Upper lobe of right lung (tissue), 1 donor: ENCODE measurements at regions not wholly inside any gene's neighbourhood (a gene's known extent, or its start where the extent isn't known, plus 50 kb on each side); places are given as distances from the start of the nearest gene placed in this dataset.
A peak's percentile ranks its signal among the peaks of the same experiment; 100 is the strongest.
"Not testable (repeated sequence)": the region's sequence is repeated elsewhere in the genome, so short reads cannot be mapped to it uniquely, and the experiment has no call there.

Source experiments
- ATAC-seq: fragments of 200-7000 bp; cut with Tn5 transposase; one replicate; pipeline ENCODE4 v1.9.1; 2020; ENCODE audit warnings: mild to moderate bottlenecking, moderate library complexity
- DNase-seq: peaks from one replicate; pipeline ENCODE4 v3.0.0-alpha.2; 2020
- H3K27ac ChIP-seq: fragments of 200-600 bp; one replicate; pipeline ENCODE4 v1.8.0; 2022
- H3K27me3 ChIP-seq: fragments of 200-600 bp; one replicate; pipeline ENCODE4 v1.8.0; 2022; ENCODE audit warnings: mild to moderate bottlenecking
- H3K36me3 ChIP-seq: fragments of 200-600 bp; one replicate; pipeline ENCODE4 v1.8.0; 2022
- H3K4me1 ChIP-seq: fragments of 200-600 bp; one replicate; pipeline ENCODE4 v1.8.0; 2022
- H3K4me3 ChIP-seq: fragments of 200-600 bp; one replicate; pipeline ENCODE4 v1.8.0; 2022; ENCODE audit warnings: mild to moderate bottlenecking
- H3K9me3 ChIP-seq: fragments of 200-600 bp; one replicate; pipeline ENCODE4 v1.8.0; 2022
- CTCF ChIP-seq: fragments of 200-600 bp; IDR thresholded peaks from one replicate; pipeline ENCODE4 v1.8.0; 2022; ENCODE audit warnings: antibody characterized with exemption
- intact Hi-C: fragments of 100-400 bp; cut with DNase I; formaldehyde crosslinking; loops from one replicate; pipeline ENCODE4 v1.11.0; 2022
- donor health status: DM: no; HTN: yes; CAD: no; lungs with severe emphysema.

- no peaks in the 10 kb centered on the region for H3K36me3 ChIP-seq
- ATAC-seq (peak; percentile 89), DNase-seq (no peak)
- H3K9me3 ChIP-seq = no peaks in the 10 kb centered on the region
- H3K27me3 ChIP-seq = no peaks in the 10 kb centered on the region
- no peak overlapping the region for H3K4me3 ChIP-seq
- intact Hi-C loops = loop anchor here (5.0 kb wide), 1 partner anchor 411 kb away; no protein-coding TSS in a partner anchor
- peak; percentile 77 for TF ChIP-seq CTCF
- H3K4me1 ChIP-seq = peaks cover 3% of the 10 kb centered on the region
- H3K27ac ChIP-seq = no peak overlapping the region
These were observed 92.8 kb upstream of the OR9G4 start for GRCh38 chr11:56841210-56841810.

GRCh38 chr11:56827357-56827756 lies 78.9 kb upstream of the OR9G4 start:
- DNase-seq, H3K4me3 ChIP-seq, H3K27ac ChIP-seq, H3K27me3 ChIP-seq, H3K9me3 ChIP-seq, H3K4me1 ChIP-seq, intact Hi-C loops, H3K36me3 ChIP-seq, ATAC-seq: not testable (repeated sequence)

GRCh38 chr11:56819916-56820315 lies 71.4 kb upstream of the OR9G4 start:
- intact Hi-C loops = no loop called here
- DNase-seq (no peak), ATAC-seq (no peak)

GRCh38 chr11:56817661-56818060 lies 69.2 kb upstream of the OR9G4 start:
- DNase-seq (no peak), ATAC-seq (no peak)
- Histone ChIP-seq H3K27ac (no peak overlapping the region), H3K4me3 (no peak overlapping the region), H3K36me3 (no peaks in the 10 kb centered on the region), H3K27me3 (no peaks in the 10 kb centered on the region), H3K9me3 (no peaks in the 10 kb centered on the region), H3K4me1 (no peaks in the 10 kb centered on the region)
- intact Hi-C loops = no loop called here
- TF ChIP-seq CTCF = no peak

More at GRCh38 chr11:56819916-56820315, 71.4 kb upstream of the OR9G4 start:
- H3K9me3 ChIP-seq = no peaks in the 10 kb centered on the region
- H3K27ac ChIP-seq = no peak overlapping the region
- no peaks in the 10 kb centered on the region for H3K4me1 ChIP-seq
- TF ChIP-seq CTCF = no peak
- no peaks in the 10 kb centered on the region for H3K27me3 ChIP-seq
- no peaks in the 10 kb centered on the region for H3K36me3 ChIP-seq
- H3K4me3 ChIP-seq = no peak overlapping the region

GRCh38 chr11:56816259-56816658 lies 67.8 kb upstream of the OR9G4 start:
- Histone ChIP-seq H3K27me3 (no peaks in the 10 kb centered on the region), H3K9me3 (no peaks in the 10 kb centered on the region), H3K27ac (no peak overlapping the region), H3K4me3 (no peak overlapping the region), H3K36me3 (no peaks in the 10 kb centered on the region), H3K4me1 (no peaks in the 10 kb centered on the region)
- no peak for TF ChIP-seq CTCF
- ATAC-seq (no peak), DNase-seq (no peak)
- intact Hi-C loops = no loop called here

GRCh38 chr11:56808326-56808725 lies 59.8 kb upstream of the OR9G4 start:
- ATAC-seq (no peak), DNase-seq (no peak)
- intact Hi-C loops = no loop called here
- no peak for TF ChIP-seq CTCF
- no peaks in the 10 kb centered on the region for H3K36me3 ChIP-seq
- H3K9me3 ChIP-seq = no peaks in the 10 kb centered on the region
- no peaks in the 10 kb centered on the region for H3K27me3 ChIP-seq
- no peak overlapping the region for H3K27ac ChIP-seq
- H3K4me1 ChIP-seq = no peaks in the 10 kb centered on the region
- H3K4me3 ChIP-seq = no peak overlapping the region
